B cell (primary cell): ENCODE measurements at regions not wholly inside any gene's neighbourhood (a gene's known extent, or its start where the extent isn't known, plus 50 kb on each side); places are given as distances from the start of the nearest gene placed in this dataset.

Experiments used
- ATAC-seq: fragments of 200-7000 bp; cut with Tn5 transposase; one replicate; pipeline ENCODE4 v1.10.0; 2021; ENCODE audit warnings: low read depth, mild to moderate bottlenecking, moderate number of reproducible peaks, moderate library complexity
- CTCF ChIA-PET: fragments of 350-600 bp; sonication (Branson Sonifier 250); formaldehyde crosslinking; loops from one replicate; lab custom pipeline; 2021; ENCODE audit warnings: antibody characterized with exemption, inconsistent platforms; lab: Charles Lee
- POLR2A ChIA-PET: fragments of 350-600 bp; sonication (Branson Sonifier 250); formaldehyde crosslinking; loops from one replicate; lab custom pipeline; 2021; ENCODE audit warnings: antibody characterized with exemption; lab: Charles Lee
- DNase-seq: peaks from one replicate; pipeline ENCODE4 v3.0.0; 2013
- H2AFZ ChIP-seq: 2 replicates; pipeline ENCODE4 v1.6.1; 2012; ENCODE audit warnings: mild to moderate bottlenecking, low read depth, low read length; ENCODE audit not compliant: insufficient read depth, poor library complexity, severe bottlenecking
- H3K27ac ChIP-seq, 2 donors: 1 replicate in 1 of 2; 2 replicates in 1 of 2; pipeline ENCODE4 v1.5.1; 2012 to 2013; ENCODE audit warnings: low read length in 2 of 2, mild to moderate bottlenecking in 2 of 2, moderate library complexity in 1 of 2
- H3K27me3 ChIP-seq, 4 experiments: fragments of 200-600 bp in 1 of 4; sonication (generic) in 1 of 4; replicated peaks in 1 of 4; 1 replicate in 2 of 4; 2 replicates in 2 of 4; pipeline versions ENCODE4 v1.6.1 to v1.7.0; 2013 to 2016; ENCODE audit warnings: low read length in 3 of 4, mild to moderate bottlenecking in 2 of 4, mixed read lengths in 1 of 4, moderate library complexity in 1 of 4; ENCODE audit not compliant: insufficient read depth in 4 of 4, control insufficient read depth in 3 of 4; ENCODE audit errors: control extremely low read depth in 1 of 4
- H3K36me3 ChIP-seq, 2 experiments: replicated peaks in 1 of 2; 1 replicate in 1 of 2; 2 replicates in 1 of 2; pipeline versions ENCODE4 v1.6.1 to v1.7.1; 2013; ENCODE audit warnings: low read length in 1 of 2; ENCODE audit not compliant: insufficient read depth in 2 of 2, control insufficient read depth in 1 of 2; ENCODE audit errors: control extremely low read depth in 1 of 2, extremely low read depth in 1 of 2
- H3K4me1 ChIP-seq, 2 donors: fragments of 200-600 bp in 1 of 2; sonication (generic) in 1 of 2; 1 replicate in 1 of 2; 2 replicates in 1 of 2; pipeline versions ENCODE4 v1.5.1 to v1.6.1; 2013 to 2017; ENCODE audit warnings: low read length in 2 of 2; ENCODE audit not compliant: control insufficient read depth in 2 of 2, insufficient read depth in 2 of 2
- H3K4me2 ChIP-seq: replicated peaks from 2 replicates; pipeline ENCODE3; 2012; ENCODE audit warnings: mild to moderate bottlenecking, low read depth, low read length; ENCODE audit not compliant: poor library complexity, severe bottlenecking
- H3K4me3 ChIP-seq, 5 experiments: fragments of 200-600 bp in 1 of 5; sonication (generic) in 1 of 5; 1 replicate in 3 of 5; 2 replicates in 2 of 5; pipeline versions ENCODE4 v1.5.1 to v1.7.0; 2011 to 2016; ENCODE audit warnings: low read length in 4 of 5, mild to moderate bottlenecking in 4 of 5, low read depth in 2 of 5, control low read depth in 1 of 5, moderate library complexity in 1 of 5; ENCODE audit not compliant: insufficient read depth in 1 of 5; ENCODE audit errors: control extremely low read depth in 1 of 5, extremely low read depth in 1 of 5
- H3K79me2 ChIP-seq: fragments of 200-600 bp; sonication (generic); one replicate; pipeline ENCODE4 v1.6.0; 2016; ENCODE audit warnings: low read length; ENCODE audit not compliant: control insufficient read depth, insufficient read depth
- H3K9ac ChIP-seq: fragments of 200-600 bp; sonication (generic); 2 replicates; pipeline ENCODE4 v1.6.1; 2017; ENCODE audit warnings: mild to moderate bottlenecking, low read length, moderate library complexity
- H3K9me3 ChIP-seq, 3 donors: one replicate each; pipeline versions ENCODE4 v1.6.1 to v1.7.1; 2013; ENCODE audit warnings: low read length in 2 of 3; ENCODE audit not compliant: control insufficient read depth in 2 of 3, insufficient read depth in 1 of 3; ENCODE audit errors: control extremely low read depth in 1 of 3
- H4K20me1 ChIP-seq: 2 replicates; pipeline ENCODE4 v1.6.0; 2012; ENCODE audit warnings: mild to moderate bottlenecking, low read length; ENCODE audit not compliant: insufficient read depth, control insufficient read depth, poor library complexity, severe bottlenecking
- H3K27ac Mint-ChIP-seq: one replicate; pipeline ENCODE4 v1.8.0; 2021; ENCODE audit warnings: mixed read lengths
- H3K27me3 Mint-ChIP-seq: one replicate; pipeline ENCODE4 v1.8.0; 2021; ENCODE audit warnings: mixed read lengths
- H3K4me1 Mint-ChIP-seq: one replicate; pipeline ENCODE4 v1.8.0; 2021; ENCODE audit warnings: mixed read lengths
- H3K4me3 Mint-ChIP-seq: one replicate; pipeline ENCODE4 v1.8.0; 2021; ENCODE audit warnings: mixed read lengths
- H3K9me3 Mint-ChIP-seq: one replicate; pipeline ENCODE4 v1.8.0; 2022; ENCODE audit warnings: mixed read lengths; ENCODE audit not compliant: insufficient read depth
- CTCF ChIP-seq: fragments of 200-600 bp; IDR thresholded peaks from one replicate; pipeline ENCODE4 v1.8.0; 2022; ENCODE audit warnings: antibody characterized with exemption, mild to moderate bottlenecking
- EZH2 ChIP-seq: IDR thresholded peaks from 2 replicates; pipeline ENCODE4 v1.6.1; 2012; ENCODE audit warnings: borderline replicate concordance, low read depth, mild to moderate bottlenecking, moderate library complexity, low read length; ENCODE audit not compliant: insufficient read depth, poor library complexity, severe bottlenecking
- WGBS: methylation state at CpG from one replicate; pipeline ENCODE4 v1.1.5; 2013; ENCODE audit warnings: missing lambda C conversion rate; ENCODE audit not compliant: insufficient coverage; 5-methylcytosine and 5-hydroxymethylcytosine counted together
- intact Hi-C: fragments of 100-400 bp; cut with micrococcal nuclease; formaldehyde crosslinking; loops from one replicate; pipeline ENCODE4 v1.10.0; 2022

GRCh38 chrX:39676434-39676833 lies 421.3 kb downstream of the BCOR start:
- no peak for DNase-seq
- no peak overlapping the region for H3K9ac ChIP-seq
- H3K9me3 ChIP-seq = peaks cover 0 to 2% (median 0%) of the 10 kb centered on the region in 3 donors
- no peaks in the 10 kb centered on the region for H3K9me3 Mint-ChIP-seq
- no peaks in the 10 kb centered on the region for H4K20me1 ChIP-seq
- no peaks in the 10 kb centered on the region for H3K27me3 ChIP-seq
- no peak overlapping the region for H3K27ac Mint-ChIP-seq
- no peak overlapping the region for H3K4me3 Mint-ChIP-seq
- H2AFZ ChIP-seq = no peak overlapping the region
- POLR2A ChIA-PET = no interaction called here
- no peak overlapping the region for H3K4me2 ChIP-seq
- H3K27me3 Mint-ChIP-seq = peaks cover 5% of the 10 kb centered on the region
- no peaks in the 10 kb centered on the region for H3K4me1 Mint-ChIP-seq
- intact Hi-C loops = no loop called here
- H3K4me3 ChIP-seq = no peak overlapping the region
- CTCF ChIA-PET = no interaction called here
- no peak for TF ChIP-seq EZH2
- TF ChIP-seq CTCF = no peak
- WGBS = no CpG with 5 or more reads among the region's 3 CpGs
- ATAC-seq = no peak
- no peaks in the 10 kb centered on the region for H3K36me3 ChIP-seq
- H3K79me2 ChIP-seq = no peaks in the 10 kb centered on the region
- no peak overlapping the region for H3K27ac ChIP-seq
- H3K4me1 ChIP-seq = no peaks in the 10 kb centered on the region

- Mint-ChIP-seq H3K4me1 (no peaks in the 10 kb centered on the region), H3K9me3 (no peaks in the 10 kb centered on the region), H3K27ac (no peak overlapping the region), H3K4me3 (no peak overlapping the region), H3K27me3 (no peaks in the 10 kb centered on the region)
- H4K20me1 ChIP-seq = no peaks in the 10 kb centered on the region
- no peak for DNase-seq
- no peak overlapping the region for H2AFZ ChIP-seq
- no peaks in the 10 kb centered on the region for H3K4me1 ChIP-seq
- TF ChIP-seq EZH2 = no peak
- no peak for TF ChIP-seq CTCF
- intact Hi-C loops = no loop called here
- POLR2A ChIA-PET = no interaction called here
- no peak overlapping the region for H3K4me3 ChIP-seq
- no peaks in the 10 kb centered on the region for H3K79me2 ChIP-seq
- H3K27me3 ChIP-seq = no peaks in the 10 kb centered on the region
- H3K36me3 ChIP-seq = no peaks in the 10 kb centered on the region
- H3K9ac ChIP-seq = no peak overlapping the region
- no peak overlapping the region for H3K4me2 ChIP-seq
- ATAC-seq = no peak
- H3K27ac ChIP-seq = no peak overlapping the region
- peaks cover 0 to 2% (median 0%) of the 10 kb centered on the region in 3 donors for H3K9me3 ChIP-seq
- CTCF ChIA-PET = no interaction called here
- 90% methylated on average over 2 of the region's 3 CpGs for WGBS
These were observed 420.2 kb downstream of the BCOR start for GRCh38 chrX:39677585-39677977.
